H1 (cell line): ENCODE measurements at regions not wholly inside any gene's neighbourhood (a gene's known extent, or its start where the extent isn't known, plus 50 kb on each side); places are given as distances from the start of the nearest gene placed in this dataset.

Experiments
- CTCF ChIA-PET: fragments of 300-600 bp; sonication (Branson Sonifier 250); formaldehyde crosslinking; loops from one replicate; lab custom pipeline; 2021; ENCODE audit not compliant: partially characterized antibody; lab: Charles Lee
- POLR2A ChIA-PET: fragments of 300-600 bp; sonication (Branson Sonifier 250); formaldehyde crosslinking; loops from one replicate; lab custom pipeline; 2021; ENCODE audit warnings: inconsistent platforms; ENCODE audit not compliant: partially characterized antibody; lab: Charles Lee
- DNase-seq, 2 experiments: peaks; one replicate each; pipeline versions ENCODE4 v3.0.0 to v3.0.0-alpha.2; 2010 to 2022; ENCODE audit warnings: low spot score in 2 of 2, low read depth in 1 of 2, mixed read lengths in 1 of 2
- FAIRE-seq: peaks from 2 replicates; lab custom pipeline; 2011; peaks lifted over from hg19 to GRCh38; lab: Jason Lieb, UNC
- H2AFZ ChIP-seq: 2 replicates; pipeline ENCODE4 v1.8.1; 2012; ENCODE audit warnings: low read length, inconsistent platforms
- H2AK5ac ChIP-seq: 2 replicates; pipeline ENCODE4 v1.6.1; 2013; ENCODE audit warnings: low read depth, low read length
- H2BK120ac ChIP-seq: replicated peaks from 2 replicates; pipeline ENCODE3; 2013; ENCODE audit warnings: low read depth, low read length, inconsistent platforms
- H2BK12ac ChIP-seq: 2 replicates; pipeline ENCODE4 v1.6.1; 2013; ENCODE audit warnings: low read depth, low read length
- H2BK15ac ChIP-seq: 2 replicates; pipeline ENCODE4 v1.6.1; 2013; ENCODE audit warnings: low read length
- H2BK20ac ChIP-seq: 2 replicates; pipeline ENCODE4 v1.6.1; 2013; ENCODE audit warnings: low read length
- H2BK5ac ChIP-seq: 2 replicates; pipeline ENCODE4 v1.6.1; 2013; ENCODE audit warnings: low read depth, low read length
- H3K14ac ChIP-seq: 2 replicates; pipeline ENCODE4 v1.6.1; 2013; ENCODE audit warnings: inconsistent platforms; ENCODE audit not compliant: insufficient read length
- H3K18ac ChIP-seq: 2 replicates; pipeline ENCODE4 v1.6.1; 2013; ENCODE audit warnings: low read length; ENCODE audit errors: extremely low read depth
- H3K23ac ChIP-seq: 2 replicates; pipeline ENCODE4 v1.6.1; 2013; ENCODE audit warnings: inconsistent platforms; ENCODE audit not compliant: insufficient read length
- H3K23me2 ChIP-seq: 2 replicates; pipeline ENCODE4 v1.6.1; 2013; ENCODE audit warnings: low read depth, low read length
- H3K27ac ChIP-seq: 2 replicates; pipeline ENCODE4 v1.6.1; 2011; ENCODE audit warnings: low read depth, low read length, inconsistent platforms
- H3K27me3 ChIP-seq, 4 experiments: replicated peaks in 1 of 4; 1 replicate in 1 of 4; 2 replicates in 3 of 4; pipeline versions ENCODE4 v1.6.1 to v1.8.1; 2011 to 2013; ENCODE audit warnings: low read length in 3 of 4, mild to moderate bottlenecking in 3 of 4, inconsistent platforms in 2 of 4, mixed read lengths in 2 of 4, moderate library complexity in 1 of 4; ENCODE audit not compliant: control insufficient read depth in 3 of 4, insufficient read depth in 3 of 4; ENCODE audit errors: extremely low read depth in 1 of 4
- H3K36me3 ChIP-seq, 4 experiments: 2 replicates each; pipeline versions ENCODE4 v1.6.1 to v1.8.1; 2011 to 2013; ENCODE audit warnings: mild to moderate bottlenecking in 4 of 4, low read length in 3 of 4, moderate library complexity in 2 of 4, control low read depth in 1 of 4, inconsistent platforms in 1 of 4; ENCODE audit not compliant: insufficient read depth in 4 of 4, control insufficient read depth in 2 of 4
- H3K4ac ChIP-seq: replicated peaks from 2 replicates; pipeline ENCODE3; 2013; ENCODE audit warnings: low read length, low read depth, mixed read lengths, inconsistent platforms; ENCODE audit not compliant: insufficient read length
- H3K4me1 ChIP-seq, 4 experiments: replicated peaks in 1 of 4; 1 replicate in 1 of 4; 2 replicates in 3 of 4; pipeline versions ENCODE4 v1.6.1 to v1.8.1; 2011 to 2013; ENCODE audit warnings: low read length in 3 of 4, inconsistent platforms in 2 of 4, mixed read lengths in 1 of 4; ENCODE audit not compliant: insufficient read depth in 4 of 4, control insufficient read depth in 3 of 4
- H3K4me2 ChIP-seq, 2 experiments: 2 replicates each; pipeline versions ENCODE4 v1.6.1 to v1.8.1; 2011 to 2013; ENCODE audit warnings: low read depth in 2 of 2, low read length in 2 of 2, control low read depth in 1 of 2, inconsistent platforms in 1 of 2, mild to moderate bottlenecking in 1 of 2; ENCODE audit not compliant: insufficient read depth in 1 of 2
- H3K4me3 ChIP-seq, 4 experiments: fragments of 200-600, 300-600 bp in 1 of 4; sonication (generic), shearing (Covaris generic), sonication (Bioruptor Twin) in 1 of 4; 2 replicates each; pipeline versions ENCODE4 v1.5.1 to v1.8.1; 2011 to 2016; ENCODE audit warnings: low read length in 4 of 4, low read depth in 3 of 4, control low read depth in 2 of 4, inconsistent platforms in 2 of 4, mild to moderate bottlenecking in 2 of 4, mixed read lengths in 1 of 4, moderate library complexity in 1 of 4; ENCODE audit not compliant: insufficient read depth in 2 of 4; ENCODE audit errors: extremely low read depth in 1 of 4
- H3K56ac ChIP-seq: replicated peaks from 2 replicates; pipeline ENCODE3; 2013; ENCODE audit warnings: low read depth, mild to moderate bottlenecking, mixed read lengths, low read length, inconsistent platforms; ENCODE audit not compliant: insufficient read length
- H3K79me1 ChIP-seq: 2 replicates; pipeline ENCODE4 v1.6.1; 2013; ENCODE audit warnings: low read depth, low read length, control low read depth
- H3K79me2 ChIP-seq, 2 experiments: 2 replicates each; pipeline versions ENCODE4 v1.6.1 to v1.8.1; 2012 to 2013; ENCODE audit warnings: low read length in 2 of 2, mild to moderate bottlenecking in 2 of 2, inconsistent platforms in 1 of 2; ENCODE audit not compliant: insufficient read depth in 2 of 2, control insufficient read depth in 1 of 2
- H3K9ac ChIP-seq, 4 experiments: replicated peaks in 1 of 4; 1 replicate in 1 of 4; 2 replicates in 3 of 4; pipeline versions ENCODE4 v1.6.1 to v1.8.1; 2011 to 2013; ENCODE audit warnings: low read depth in 3 of 4, low read length in 3 of 4, control low read depth in 2 of 4, mild to moderate bottlenecking in 2 of 4, moderate library complexity in 2 of 4, inconsistent platforms in 1 of 4; ENCODE audit errors: extremely low read depth in 1 of 4
- H3K9me3 ChIP-seq, 2 experiments: 2 replicates each; pipeline versions ENCODE4 v1.6.1 to v1.8.1; 2012 to 2013; ENCODE audit warnings: mild to moderate bottlenecking in 2 of 2, moderate library complexity in 2 of 2, control low read depth in 1 of 2, inconsistent platforms in 1 of 2, low read depth in 1 of 2, low read length in 1 of 2, mixed read lengths in 1 of 2; ENCODE audit not compliant: insufficient read depth in 2 of 2
- H4K20me1 ChIP-seq, 2 experiments: replicated peaks in 1 of 2; 2 replicates each; pipeline versions ENCODE3 to v1.8.1; 2011 to 2013; ENCODE audit warnings: inconsistent platforms in 2 of 2, low read length in 2 of 2, mild to moderate bottlenecking in 1 of 2; ENCODE audit not compliant: insufficient read depth in 2 of 2, control insufficient read depth in 1 of 2
- H4K5ac ChIP-seq: 2 replicates; pipeline ENCODE4 v1.6.1; 2013; ENCODE audit warnings: low read length, low read depth, mixed read lengths, inconsistent platforms; ENCODE audit not compliant: insufficient read length
- H4K8ac ChIP-seq: 2 replicates; pipeline ENCODE4 v1.8.0; 2013; ENCODE audit warnings: mild to moderate bottlenecking, moderate library complexity, low read length, inconsistent platforms; ENCODE audit not compliant: insufficient read depth; ENCODE audit errors: extremely low read depth
- H4K91ac ChIP-seq: replicated peaks from 2 replicates; pipeline ENCODE3; 2013; ENCODE audit warnings: low read length, mixed read lengths, inconsistent platforms; ENCODE audit not compliant: insufficient read length
- BCL11A ChIP-seq, 2 experiments: IDR thresholded peaks; one replicate each; pipeline ENCODE4 v1.6.1; 2011; ENCODE audit warnings: low read depth in 2 of 2, low read length in 2 of 2, mild to moderate bottlenecking in 2 of 2
- CBX8 ChIP-seq: fragments of 300-800, 300-1000 bp; sonication (generic); IDR thresholded peaks from 2 replicates; pipeline ENCODE4 v1.7.1; 2016; ENCODE audit warnings: low read depth, low read length, borderline replicate concordance
- CHD1 ChIP-seq: IDR thresholded peaks from 2 replicates; pipeline ENCODE4 v1.6.1; 2012; ENCODE audit warnings: low read depth, low read length, improper control_type of control experiment
- CHD2 ChIP-seq: IDR thresholded peaks from 2 replicates; pipeline ENCODE4 v1.6.1; 2012; ENCODE audit warnings: low read length, improper control_type of control experiment
- CTBP2 ChIP-seq: IDR thresholded peaks from 2 replicates; pipeline ENCODE4 v1.7.0; 2011; ENCODE audit warnings: borderline replicate concordance, mild to moderate bottlenecking, moderate library complexity, mixed read lengths, low read length; ENCODE audit not compliant: insufficient read depth, insufficient read length
- CTCF ChIP-seq, 3 experiments: IDR thresholded peaks; 1 replicate in 2 of 3; 2 replicates in 1 of 3; pipeline versions ENCODE4 v1.5.1 to v1.6.1; 2011; ENCODE audit warnings: low read length in 3 of 3, mild to moderate bottlenecking in 3 of 3, inconsistent platforms in 2 of 3, low read depth in 1 of 3, moderate library complexity in 1 of 3; ENCODE audit not compliant: insufficient read depth in 1 of 3; ENCODE audit errors: control extremely low read depth in 1 of 3
- POLR2AphosphoS5 ChIP-seq: IDR thresholded peaks from 2 replicates; pipeline ENCODE4 v1.6.1; 2011; ENCODE audit warnings: low read depth, low read length
- RXRA ChIP-seq: IDR thresholded peaks from 2 replicates; pipeline ENCODE4 v1.6.1; 2011; ENCODE audit warnings: low read depth, mild to moderate bottlenecking, low read length, moderate library complexity; ENCODE audit not compliant: insufficient read depth
- SIRT6 ChIP-seq: IDR thresholded peaks from one replicate; pipeline ENCODE4 v1.7.1; 2012; ENCODE audit warnings: low read length, inconsistent platforms
- SIX5 ChIP-seq: IDR thresholded peaks from 2 replicates; pipeline ENCODE4 v1.6.1; 2011; ENCODE audit warnings: mild to moderate bottlenecking, low read depth, low read length
- SP4 ChIP-seq: IDR thresholded peaks from 2 replicates; pipeline ENCODE4 v1.6.1; 2012; ENCODE audit warnings: low read length, inconsistent platforms
- WGBS, 2 experiments: shearing (Covaris generic) in 1 of 2; methylation state at CpG; one replicate each; pipeline versions ENCODE4 v1.1.6 to v1.1.7; 2013 to 2015; ENCODE audit warnings: low lambda C conversion rate in 2 of 2, mixed read lengths in 2 of 2, inconsistent platforms in 1 of 2, low coverage in 1 of 2, missing lambda C conversion rate in 1 of 2; ENCODE audit not compliant: insufficient replicate concordance in 2 of 2, insufficient coverage in 1 of 2, insufficient read length in 1 of 2; ENCODE audit errors: extremely low coverage in 1 of 2, missing lambda C conversion rate in 1 of 2; 5-methylcytosine and 5-hydroxymethylcytosine counted together

GRCh38 chr1:118294875-118295642, 110.0 kb upstream of the SPAG17 start:
- Histone ChIP-seq H3K27me3 (no peaks in the 10 kb centered on the region), H2BK5ac (no peak overlapping the region), H2AFZ (peak overlapping the region; percentile 92), H3K79me2 (no peaks in the 10 kb centered on the region), H4K5ac (no peak overlapping the region), H2BK120ac (no peak overlapping the region), H2AK5ac (no peak overlapping the region), H3K4me2 (no peak overlapping the region), H2BK12ac (no peak overlapping the region; the same call in 1 of the 2 replicates), H3K23me2 (no peaks in the 10 kb centered on the region), H3K4ac (no peak overlapping the region), H3K56ac (no peak overlapping the region), H3K4me1 (peaks cover 0 to 4% (median 0%) of the 10 kb centered on the region in 4 experiments; a peak in 1 of 7 replicates), H2BK20ac (no peak overlapping the region), H3K27ac (no peak overlapping the region), H3K79me1 (no peaks in the 10 kb centered on the region), H2BK15ac (no peak overlapping the region), H3K9me3 (no peaks in the 10 kb centered on the region), H3K4me3 (no peak overlapping the region), H4K8ac (no peak overlapping the region), H3K9ac (no peak overlapping the region), H4K91ac (no peak overlapping the region), H4K20me1 (no peaks in the 10 kb centered on the region), H3K36me3 (no peaks in the 10 kb centered on the region), H3K23ac (no peak overlapping the region), H3K14ac (no peak overlapping the region), H3K18ac (no peak overlapping the region)
- CTCF ChIA-PET, result interaction anchor here (0.5 to 1.0 kb wide), 2 partner anchors 8 to 72 kb away, joined by 3 to 4 read pairs; no protein-coding TSS in a partner anchor
- FAIRE-seq, result no peak
- POLR2A ChIA-PET, result no interaction called here
- DNase-seq, result no peak
- 96% methylated on average over 6 of the region's 6 CpGs; no CpG with 5 or more reads in 1 of the 2 experiments for WGBS, 2 experiments
- TF ChIP-seq SP4 (no peak), SIX5 (no peak), CBX8 (no peak), RXRA (no peak), CTCF (IDR thresholded peaks at IDR 0.05; ENCODE audit: control extremely low read depth in 1 of 3, insufficient read depth in 1 of 3, low read depth in 1 of 3, low read length in 3 of 3) (no peak), SIRT6 (no peak), CHD2 (no peak), POLR2AphosphoS5 (no peak), CTBP2 (no peak), CHD1 (no peak), BCL11A (IDR thresholded peaks at IDR 0.05; ENCODE audit: low read depth in 2 of 2, low read length in 2 of 2) (no peak)
